SK-N-SH treated with all-trans-retinoic acid at 6 μM for 48 hours (cell line): ENCODE measurements at regions not wholly inside any gene's neighbourhood (a gene's known extent, or its start where the extent isn't known, plus 50 kb on each side); places are given as distances from the start of the nearest gene placed in this dataset.
"Not testable (repeated sequence)": the region's sequence is repeated elsewhere in the genome, so short reads cannot be mapped to it uniquely, and the experiment has no call there.

Experiments used
- ATAC-seq: fragments of 200-7000 bp; cut with Tn5 transposase; 3 replicates; pipeline ENCODE4 v1.9.1; 2020; ENCODE audit warnings: mild to moderate bottlenecking, moderate library complexity
- ARNTL ChIP-seq: fragments of 450-650 bp; formaldehyde crosslinking; IDR thresholded peaks from 2 replicates; pipeline ENCODE4 v1.5.0; 2020; ENCODE audit warnings: low read depth, mild to moderate bottlenecking, moderate library complexity, borderline replicate concordance
- BACH2 ChIP-seq: fragments of 250-450 bp; sonication (Bioruptor Pico); IDR thresholded peaks from 2 replicates; pipeline ENCODE4 v1.9.0; 2021; ENCODE audit warnings: mild to moderate bottlenecking, borderline replicate concordance
- CREB5 ChIP-seq: fragments of 250-450 bp; sonication (Bioruptor Pico); IDR thresholded peaks from 2 replicates; pipeline ENCODE4 v1.5.1; 2020; ENCODE audit warnings: low read depth, mild to moderate bottlenecking, moderate library complexity
- CSDC2 ChIP-seq: fragments of 250-450 bp; sonication (Bioruptor Pico); IDR thresholded peaks from 2 replicates; pipeline ENCODE4 v1.5.0; 2020; ENCODE audit warnings: mild to moderate bottlenecking, moderate library complexity
- ESRRG ChIP-seq: fragments of 250-450 bp; sonication (Bioruptor Pico); IDR thresholded peaks from 2 replicates; pipeline ENCODE4 v1.6.1; 2021; ENCODE audit warnings: mild to moderate bottlenecking
- GLIS3 ChIP-seq: fragments of 250-450 bp; sonication (Bioruptor Pico); IDR thresholded peaks from 2 replicates; pipeline ENCODE4 v1.5.0; 2020; ENCODE audit warnings: mild to moderate bottlenecking, moderate library complexity
- ISL1 ChIP-seq: fragments of 250-450 bp; sonication (Bioruptor Pico); IDR thresholded peaks from 2 replicates; pipeline ENCODE4 v2.1.2; 2022; ENCODE audit warnings: mild to moderate bottlenecking, moderate library complexity
- PATZ1 ChIP-seq: fragments of 250-450 bp; sonication (Bioruptor Pico); IDR thresholded peaks from 2 replicates; pipeline ENCODE4 v1.8.0; 2020; ENCODE audit warnings: mild to moderate bottlenecking, moderate library complexity, borderline replicate concordance
- POU6F1 ChIP-seq: fragments of 250-450 bp; sonication (Bioruptor Pico); IDR thresholded peaks from 2 replicates; pipeline ENCODE4 v1.8.0; 2021; ENCODE audit warnings: low read depth, mild to moderate bottlenecking, moderate library complexity, borderline replicate concordance
- PPARA ChIP-seq: fragments of 250-450 bp; sonication (Bioruptor Pico); IDR thresholded peaks from 2 replicates; pipeline ENCODE4 v1.5.0; 2020; ENCODE audit warnings: mild to moderate bottlenecking, borderline replicate concordance
- RARB ChIP-seq: fragments of 250-450 bp; sonication (Bioruptor Pico); IDR thresholded peaks from 2 replicates; pipeline ENCODE4 v1.8.0; 2021; ENCODE audit warnings: mild to moderate bottlenecking, moderate library complexity
- SNAI2 ChIP-seq: fragments of 250-450 bp; sonication (Bioruptor Pico); IDR thresholded peaks from 2 replicates; pipeline ENCODE4 v1.5.0; 2020; ENCODE audit warnings: mild to moderate bottlenecking, moderate library complexity
- TCF4 ChIP-seq: fragments of 250-450 bp; sonication (Bioruptor Pico); IDR thresholded peaks from 2 replicates; pipeline ENCODE4 v1.8.0; 2021; ENCODE audit warnings: mild to moderate bottlenecking, moderate library complexity, borderline replicate concordance
- TSHZ2 ChIP-seq: fragments of 250-450 bp; sonication (Bioruptor Pico); IDR thresholded peaks from 2 replicates; pipeline ENCODE4 v1.5.0; 2020; ENCODE audit warnings: mild to moderate bottlenecking, moderate library complexity
- ZC3H10 ChIP-seq: fragments of 250-450 bp; sonication (Bioruptor Pico); IDR thresholded peaks from 2 replicates; pipeline ENCODE4 v1.5.1; 2021; ENCODE audit warnings: mild to moderate bottlenecking, moderate library complexity
- ZFP3 ChIP-seq: fragments of 250-450 bp; sonication (Bioruptor Pico); IDR thresholded peaks from 2 replicates; pipeline ENCODE4 v1.5.0; 2020; ENCODE audit warnings: mild to moderate bottlenecking, moderate library complexity
- ZFP30 ChIP-seq: fragments of 450-650 bp; formaldehyde crosslinking; IDR thresholded peaks from 2 replicates; pipeline ENCODE4 v1.5.0; 2022; ENCODE audit warnings: mild to moderate bottlenecking, moderate library complexity
- ZNF565 ChIP-seq: fragments of 450-650 bp; formaldehyde crosslinking; conservative IDR thresholded peaks from 2 replicates; pipeline ENCODE4 v1.5.0; 2020; ENCODE audit warnings: low read depth, mild to moderate bottlenecking, moderate library complexity
- ZNF70 ChIP-seq: fragments of 450-650 bp; formaldehyde crosslinking; IDR thresholded peaks from 2 replicates; pipeline ENCODE4 v1.5.0; 2020; ENCODE audit warnings: mild to moderate bottlenecking, moderate library complexity
- ZNF8 ChIP-seq: fragments of 450-650 bp; formaldehyde crosslinking; IDR thresholded peaks from 2 replicates; pipeline ENCODE4 v1.5.0; 2020; ENCODE audit warnings: mild to moderate bottlenecking, moderate library complexity

- no peak for ATAC-seq
- no peak for TF ChIP-seq TCF4
- TF ChIP-seq TSHZ2 = no peak
- TF ChIP-seq ZNF8 (CRISPR knock-in tag) = no peak
- no peak for TF ChIP-seq ZNF565 (CRISPR knock-in tag)
- TF ChIP-seq BACH2 (CRISPR knock-in tag) = no peak
- TF ChIP-seq ZC3H10 (CRISPR knock-in tag) = no peak
- TF ChIP-seq ESRRG (CRISPR knock-in tag) = no peak
These were observed 159.3 kb downstream of the SLC24A2 start for GRCh38 chr9:19629488-19629887.

- ATAC-seq = not testable (repeated sequence)
These were observed 163.4 kb downstream of the SLC24A2 start for GRCh38 chr9:19625426-19625825.

GRCh38 chr9:19624519-19624918 lies 164.3 kb downstream of the SLC24A2 start:
- TF ChIP-seq SNAI2 (no peak), PPARA (no peak), ISL1 (CRISPR knock-in tag) (no peak), ESRRG (CRISPR knock-in tag) (no peak), ZC3H10 (CRISPR knock-in tag) (no peak), ZNF70 (CRISPR knock-in tag) (no peak), ARNTL (CRISPR knock-in tag) (no peak), ZFP30 (CRISPR knock-in tag) (no peak), CREB5 (CRISPR knock-in tag) (no peak), ZNF565 (CRISPR knock-in tag) (no peak), ZFP3 (CRISPR knock-in tag) (no peak), GLIS3 (CRISPR knock-in tag) (no peak), BACH2 (CRISPR knock-in tag) (no peak)
- no peak for ATAC-seq

GRCh38 chr9:19623941-19624340 lies 164.9 kb downstream of the SLC24A2 start:
- no peak for ATAC-seq
- TF ChIP-seq PATZ1 (CRISPR knock-in tag) = no peak
- no peak for TF ChIP-seq CSDC2 (CRISPR knock-in tag)
- no peak for TF ChIP-seq CREB5 (CRISPR knock-in tag)
- TF ChIP-seq ZNF70 (CRISPR knock-in tag) = no peak
- TF ChIP-seq ZFP30 (CRISPR knock-in tag) = no peak
- TF ChIP-seq TSHZ2 = no peak
- TF ChIP-seq ZNF565 (CRISPR knock-in tag) = no peak
- no peak for TF ChIP-seq ESRRG (CRISPR knock-in tag)
- no peak for TF ChIP-seq SNAI2
- no peak for TF ChIP-seq ZC3H10 (CRISPR knock-in tag)
- no peak for TF ChIP-seq POU6F1 (CRISPR knock-in tag)
- no peak for TF ChIP-seq RARB (CRISPR knock-in tag)
- TF ChIP-seq PPARA = no peak
